NCI-H187 treated with DMSO at 0.1 percent for 48 hours (cell line): ENCODE measurements at regions not wholly inside any gene's neighbourhood (a gene's known extent, or its start where the extent isn't known, plus 50 kb on each side); places are given as distances from the start of the nearest gene placed in this dataset.
"Not testable (repeated sequence)": the region's sequence is repeated elsewhere in the genome, so short reads cannot be mapped to it uniquely, and the experiment has no call there.

ENCODE experiments used
- DNase-seq: peaks from one replicate; lab custom pipeline; 2025; lab: John Stamatoyannopoulos, UW

GRCh38 chr16:17555176-17555575 is 84.4 kb upstream of the XYLT1 start:
- no peak for DNase-seq

- no peak for DNase-seq
Measured at GRCh38 chr16:17552351-17552750, 81.6 kb upstream of the XYLT1 start.

DNA sequence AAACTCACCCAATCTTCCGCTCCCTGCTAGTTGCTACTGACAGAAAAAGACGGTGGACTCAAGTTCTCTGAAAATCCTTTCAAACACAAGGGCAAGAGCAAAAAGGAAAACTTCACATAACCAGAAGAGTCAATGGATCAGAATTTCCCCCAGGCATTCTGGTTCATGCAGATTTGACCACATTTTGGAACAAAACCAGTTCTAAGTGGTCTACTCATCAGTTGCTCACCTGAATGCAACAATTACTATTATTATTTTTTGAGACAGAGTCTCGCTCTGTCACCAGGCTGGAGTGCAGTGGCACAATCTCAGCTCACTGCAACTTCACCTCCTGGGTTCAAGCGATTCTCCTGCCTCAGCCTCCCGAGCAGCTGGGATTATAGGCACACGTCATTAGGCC is 80.9 kb upstream of the XYLT1 start:
- DNase-seq = not testable (repeated sequence)

DNA sequence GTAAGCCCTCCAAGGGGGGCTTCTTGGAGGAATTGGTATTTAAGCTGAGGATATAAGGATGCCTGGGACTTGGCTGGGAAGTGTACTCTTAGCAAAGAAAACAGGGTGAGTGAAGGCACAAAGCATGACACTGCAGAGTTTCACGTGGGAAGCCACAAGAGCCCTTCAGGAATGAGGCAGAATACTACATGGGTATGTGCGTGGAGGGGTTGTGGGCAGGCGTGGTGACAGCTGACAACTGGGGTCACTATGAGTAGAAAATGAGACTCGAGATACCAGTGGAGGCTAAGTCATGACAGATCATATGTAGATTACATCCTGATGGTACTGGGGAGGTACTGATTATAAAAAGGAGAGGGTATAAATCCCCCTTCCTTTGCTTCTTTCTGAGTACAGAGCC is 78.1 kb upstream of the XYLT1 start:
- no peak for DNase-seq

DNA sequence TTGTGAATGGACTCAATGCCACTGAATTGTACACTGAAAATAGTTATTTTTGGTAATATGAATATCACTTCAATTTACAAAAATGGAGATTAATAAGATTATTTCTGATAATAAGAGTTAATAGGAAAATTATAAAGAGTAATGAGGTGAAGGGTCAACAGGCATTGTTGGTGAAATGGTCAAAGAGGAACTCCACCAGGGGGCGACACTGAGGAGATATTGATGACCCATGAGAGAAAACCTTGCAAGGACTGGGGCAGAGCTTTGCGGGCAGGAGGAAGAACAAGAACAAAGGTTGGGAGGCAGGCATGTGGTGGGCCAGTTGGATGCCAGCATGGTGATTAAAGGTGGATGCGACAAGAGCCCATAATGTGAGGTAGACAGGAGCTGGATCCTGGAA is 74.0 kb upstream of the XYLT1 start:
- no peak for DNase-seq

- no peak for DNase-seq
Measured at GRCh38 chr16:17544304-17544703, 73.5 kb upstream of the XYLT1 start.

DNA sequence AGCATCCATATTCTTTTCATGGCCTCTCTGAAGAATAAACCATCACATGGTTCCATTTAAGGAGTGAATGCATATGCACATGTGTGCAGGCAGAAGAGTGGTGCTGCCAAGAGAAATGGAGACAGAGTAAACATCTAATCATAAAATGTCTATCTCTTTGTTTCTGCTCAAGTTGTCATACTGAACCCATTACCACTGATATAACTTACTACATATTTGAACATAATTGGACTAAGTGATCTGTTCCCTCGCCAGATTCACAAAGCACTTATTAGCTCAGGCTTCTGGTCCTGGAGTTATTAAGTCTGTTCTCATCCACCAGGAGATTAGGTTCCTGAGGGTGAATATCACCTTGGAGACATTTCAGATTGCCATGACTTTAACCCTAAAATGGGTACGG is 72.3 kb upstream of the XYLT1 start:
- DNase-seq = no peak

GRCh38 chr16:17541324-17541723 is 70.6 kb upstream of the XYLT1 start:
- DNase-seq = no peak

GRCh38 chr16:17538927-17539326 is 68.2 kb upstream of the XYLT1 start:
- no peak for DNase-seq

DNA sequence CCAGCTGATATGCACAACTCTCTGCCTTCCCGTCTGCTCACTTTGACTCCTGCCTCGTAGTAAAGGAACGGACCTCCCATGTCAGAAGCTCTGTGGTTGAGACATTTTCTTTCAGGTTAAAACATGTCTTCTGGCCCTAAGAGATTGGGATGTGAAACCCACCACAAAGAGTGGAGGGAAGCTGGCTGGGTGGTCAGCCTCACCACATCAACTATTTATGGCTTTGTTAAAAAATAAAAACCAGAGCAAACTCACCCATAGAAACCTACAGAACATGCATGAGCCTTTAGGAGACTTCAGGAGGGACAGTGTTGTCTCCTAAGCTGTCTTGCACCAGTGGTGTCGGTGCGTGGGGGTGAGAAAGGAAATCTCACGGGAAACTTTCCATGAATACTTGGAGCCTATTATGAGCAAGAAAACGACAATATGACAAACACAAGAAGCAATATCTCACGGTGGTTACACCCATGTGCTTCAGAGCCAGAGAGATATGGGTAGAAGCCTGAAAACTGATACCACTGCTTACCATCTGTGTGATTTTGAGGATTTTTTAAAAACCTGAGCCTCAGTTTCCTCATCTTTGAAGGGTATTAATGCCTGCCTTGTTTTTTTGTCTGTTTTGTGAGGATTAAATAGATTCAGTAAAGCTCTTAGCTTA is 61.7 kb upstream of the XYLT1 start:
- DNase-seq = no peak

DNA sequence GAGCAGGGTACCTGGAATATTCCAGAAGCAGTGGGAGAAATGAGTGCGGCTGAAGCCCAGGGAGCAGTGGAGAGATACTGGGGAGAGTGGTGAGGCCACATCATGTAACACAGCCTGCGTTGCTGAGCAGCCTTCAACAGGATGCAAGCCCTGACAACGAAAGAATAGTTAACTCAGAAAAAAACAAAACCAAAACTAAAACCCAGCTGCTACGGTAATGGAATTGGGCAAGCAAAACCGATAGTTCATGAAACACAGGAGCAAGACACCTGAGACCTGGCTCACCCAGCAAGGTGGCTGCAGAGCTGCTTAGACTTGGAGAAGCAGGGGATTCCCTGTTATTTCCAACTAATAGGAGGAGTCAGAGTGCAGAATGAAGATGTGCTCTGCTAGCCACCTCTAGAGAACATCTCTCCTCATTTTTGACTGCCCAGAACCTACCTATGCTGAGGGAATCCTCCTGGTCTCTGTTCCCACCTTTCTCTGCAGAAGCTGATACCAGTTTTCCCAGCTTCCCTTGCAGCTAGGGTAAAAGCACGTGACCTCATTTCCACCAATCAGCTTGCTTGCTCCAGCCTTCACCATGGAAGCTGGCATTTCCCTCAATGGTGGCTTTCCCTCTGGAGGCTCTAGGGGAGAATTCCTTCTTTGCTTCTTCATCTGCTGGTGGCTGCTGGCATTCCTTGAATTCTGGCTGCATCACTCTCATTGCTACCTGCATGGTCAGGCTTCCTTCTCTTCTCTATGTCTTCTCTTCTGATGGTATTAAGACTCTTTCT is 59.4 kb upstream of the XYLT1 start:
- DNase-seq = no peak

GRCh38 chr16:17526956-17527937 is 56.5 kb upstream of the XYLT1 start:
- no peak for DNase-seq

GRCh38 chr16:17524656-17525055 is 53.9 kb upstream of the XYLT1 start:
- no peak for DNase-seq

DNA sequence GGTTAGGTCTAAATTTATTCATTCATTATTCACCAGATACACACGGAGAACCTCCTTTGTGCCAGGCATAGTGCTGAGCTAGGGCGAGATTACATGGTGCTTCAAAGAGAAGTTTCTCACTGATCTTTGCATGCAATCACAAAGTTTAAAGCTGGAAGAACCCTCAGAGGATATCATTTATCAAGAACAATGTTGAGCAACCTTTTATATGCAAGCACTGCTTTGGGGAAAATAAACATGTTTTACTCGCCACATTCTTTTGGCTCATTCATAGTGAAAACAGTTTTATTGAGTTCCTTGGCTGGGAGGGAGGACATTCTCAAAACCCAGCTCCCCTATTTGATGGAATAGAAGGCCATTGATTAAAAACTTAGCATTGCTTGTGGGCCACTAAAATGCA is 49.8 kb upstream of the XYLT1 start:
- no peak for DNase-seq
